PC-9 (cell line): ENCODE measurements at regions not wholly inside any gene's neighbourhood (a gene's known extent, or its start where the extent isn't known, plus 50 kb on each side); places are given as distances from the start of the nearest gene placed in this dataset.

Experiments
- EZH2 ChIP-seq: fragments of 200-600 bp; sonication (generic); IDR thresholded peaks from 2 replicates; pipeline ENCODE4 v1.8.0; 2017; ENCODE audit warnings: antibody characterized with exemption, low read depth
- TF ChIP-seq, protein P1 (sequence below): fragments of 200-600 bp; sonication (generic); conservative IDR thresholded peaks from 2 replicates; pipeline ENCODE4 v1.6.1; 2017; ENCODE audit warnings: mixed run types, antibody characterized with exemption, mild to moderate bottlenecking, moderate library complexity

DNA sequence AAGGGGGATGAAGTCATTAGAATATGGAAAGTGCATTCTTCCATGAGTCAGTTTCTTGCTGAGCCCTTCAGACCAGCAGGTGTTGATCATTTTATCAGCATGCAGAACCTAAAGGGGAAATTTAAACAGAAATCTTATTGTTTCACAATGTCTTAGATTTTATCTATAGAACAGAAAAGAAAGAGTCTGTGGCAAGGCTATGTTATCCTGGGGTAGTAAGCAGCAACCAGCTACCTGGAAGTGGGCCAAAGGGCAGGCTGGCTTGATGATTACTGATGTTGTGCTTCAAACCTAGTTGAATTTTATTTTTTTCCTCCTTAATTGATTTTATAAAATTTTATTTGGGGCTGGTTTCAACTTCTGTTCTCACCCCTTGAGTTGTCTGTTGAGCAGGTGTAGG lies 101.5 kb downstream of the LRRC70 start:
- TF ChIP-seq, protein P1, sequence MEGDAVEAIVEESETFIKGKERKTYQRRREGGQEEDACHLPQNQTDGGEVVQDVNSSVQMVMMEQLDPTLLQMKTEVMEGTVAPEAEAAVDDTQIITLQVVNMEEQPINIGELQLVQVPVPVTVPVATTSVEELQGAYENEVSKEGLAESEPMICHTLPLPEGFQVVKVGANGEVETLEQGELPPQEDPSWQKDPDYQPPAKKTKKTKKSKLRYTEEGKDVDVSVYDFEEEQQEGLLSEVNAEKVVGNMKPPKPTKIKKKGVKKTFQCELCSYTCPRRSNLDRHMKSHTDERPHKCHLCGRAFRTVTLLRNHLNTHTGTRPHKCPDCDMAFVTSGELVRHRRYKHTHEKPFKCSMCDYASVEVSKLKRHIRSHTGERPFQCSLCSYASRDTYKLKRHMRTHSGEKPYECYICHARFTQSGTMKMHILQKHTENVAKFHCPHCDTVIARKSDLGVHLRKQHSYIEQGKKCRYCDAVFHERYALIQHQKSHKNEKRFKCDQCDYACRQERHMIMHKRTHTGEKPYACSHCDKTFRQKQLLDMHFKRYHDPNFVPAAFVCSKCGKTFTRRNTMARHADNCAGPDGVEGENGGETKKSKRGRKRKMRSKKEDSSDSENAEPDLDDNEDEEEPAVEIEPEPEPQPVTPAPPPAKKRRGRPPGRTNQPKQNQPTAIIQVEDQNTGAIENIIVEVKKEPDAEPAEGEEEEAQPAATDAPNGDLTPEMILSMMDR: no peak
- TF ChIP-seq EZH2: no peak
